Stomach (tissue), 8 donors: ENCODE measurements at regions not wholly inside any gene's neighbourhood (a gene's known extent, or its start where the extent isn't known, plus 50 kb on each side); places are given as distances from the start of the nearest gene placed in this dataset.
A peak's percentile ranks its signal among the peaks of the same experiment; 100 is the strongest.

Source experiments
- DNase-seq, 2 donors: peaks; one replicate each; pipeline versions ENCODE4 v3.0.0 to v3.0.0-alpha.2; 2013 to 2019
- H3K27ac ChIP-seq, 5 donors: fragments of 200-600 bp in 4 of 5; sonication (generic) in 4 of 5; one replicate each; pipeline ENCODE4 v1.5.1; 2013 to 2019; ENCODE audit warnings: mild to moderate bottlenecking in 1 of 5, moderate library complexity in 1 of 5
- H3K27me3 ChIP-seq, 3 donors: fragments of 200-600 bp; sonication (generic); one replicate each; pipeline ENCODE4 v1.5.1; 2017 to 2019; ENCODE audit warnings: mixed run types in 1 of 3
- H3K36me3 ChIP-seq, 4 donors: fragments of 200-600 bp; sonication (generic); 1 replicate in 3 of 4; 2 replicates in 1 of 4; pipeline ENCODE4 v1.5.1; 2016 to 2019
- H3K4me1 ChIP-seq, 4 donors: fragments of 200-600 bp; sonication (generic); one replicate each; pipeline ENCODE4 v1.5.1; 2016 to 2019
- H3K4me3 ChIP-seq, 4 donors: fragments of 200-600 bp; sonication (generic) in 3 of 4; one replicate each; pipeline ENCODE4 v1.5.1; 2016 to 2019; ENCODE audit warnings: mild to moderate bottlenecking in 1 of 4
- H3K9me3 ChIP-seq, 4 donors: fragments of 200-600 bp; sonication (generic); one replicate each; pipeline ENCODE4 v1.5.1; 2016 to 2019
- CTCF ChIP-seq, 7 experiments: fragments of 450-650 bp in 4 of 7; fragments of 200-600 bp in 3 of 7; sonication (generic) in 3 of 7; IDR thresholded peaks; one replicate each; pipeline ENCODE4 v1.5.1; 2016 to 2019; ENCODE audit warnings: antibody characterized with exemption in 7 of 7, control low read depth in 2 of 7, mild to moderate bottlenecking in 1 of 7
- EP300 ChIP-seq: sonication (generic); formaldehyde crosslinking; IDR thresholded peaks from one replicate; pipeline ENCODE4 v1.6.1; 2017; ENCODE audit warnings: antibody characterized with exemption
- POLR2A ChIP-seq, 4 donors: fragments of 450-650 bp; IDR thresholded peaks; one replicate each; pipeline ENCODE4 v1.6.1; 2016; ENCODE audit warnings: antibody characterized with exemption in 4 of 4, control low read depth in 2 of 4, mild to moderate bottlenecking in 1 of 4, moderate library complexity in 1 of 4
- POLR2AphosphoS5 ChIP-seq, 3 donors: sonication (generic); formaldehyde crosslinking; IDR thresholded peaks; one replicate each; pipeline ENCODE4 v1.6.1; 2016; ENCODE audit warnings: antibody characterized with exemption in 3 of 3
- WGBS, 5 donors: extraction: QIAGEN DNeasy Blood & Tissue Kit in 3 of 5; methylation state at CpG; one replicate each; pipeline versions ENCODE4 v1.1.5 to v1.1.7; 2013 to 2018; 5-methylcytosine and 5-hydroxymethylcytosine counted together
- intact Hi-C: fragments of 100-400 bp; cut with DNase I; formaldehyde crosslinking; loops from one replicate; pipeline ENCODE4 v1.15.1; 2023; ENCODE audit warnings: low total_unique reads
- donor health status: healthy with polysubstance abuse.
- donor health status: Bipolar disorder and iron deficiency.
- donor health status: healthy.

DNA sequence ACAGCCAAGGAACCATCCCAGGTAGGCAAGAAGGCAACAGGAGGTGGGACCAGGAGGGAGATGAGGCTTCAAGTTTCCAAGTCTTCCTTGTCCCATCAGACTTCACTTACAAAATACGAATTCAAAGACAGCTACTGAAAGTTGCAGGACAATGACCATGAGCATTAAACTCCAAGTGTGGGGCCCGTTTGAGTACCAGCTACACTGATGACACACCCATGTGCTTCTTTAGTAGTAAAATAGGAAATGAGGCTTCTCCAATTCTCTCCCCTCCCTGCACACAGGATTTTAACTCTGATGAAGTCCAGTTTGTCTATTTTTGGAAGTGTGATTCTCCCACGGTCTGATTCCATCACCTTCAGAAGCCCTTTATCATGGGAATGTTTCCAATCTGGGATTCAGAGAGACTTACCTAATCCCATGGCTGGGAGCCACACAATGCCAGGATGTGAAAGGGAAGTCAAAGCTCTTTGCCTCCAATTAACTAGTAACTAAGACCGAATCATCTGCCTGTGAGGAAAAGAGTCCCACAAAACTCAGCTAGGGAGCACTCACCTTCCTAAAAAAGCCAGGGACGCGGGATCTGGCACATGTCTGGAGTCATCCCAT lies 222.8 kb upstream of the MSX2 start:
- intact Hi-C loops = no loop called here
- Histone ChIP-seq H3K36me3 (no peaks in the 10 kb centered on the region), H3K27ac (no peak overlapping the region), H3K4me3 (no peak overlapping the region), H3K4me1 (peaks cover 0 to 8% (median 6%) of the 10 kb centered on the region in 4 donors), H3K27me3 (no peaks in the 10 kb centered on the region), H3K9me3 (peaks cover 8 to 21% (median 17%) of the 10 kb centered on the region in 4 donors)
- 53 to 58% (median 55%) methylated on average over 6 of the region's 6 CpGs for WGBS, 5 donors
- DNase-seq = no peak
- TF ChIP-seq POLR2AphosphoS5 (IDR thresholded peaks at IDR 0.05) (no peak), CTCF (IDR thresholded peaks at IDR 0.05) (no peak), POLR2A (IDR thresholded peaks at IDR 0.05) (no peak)

DNA sequence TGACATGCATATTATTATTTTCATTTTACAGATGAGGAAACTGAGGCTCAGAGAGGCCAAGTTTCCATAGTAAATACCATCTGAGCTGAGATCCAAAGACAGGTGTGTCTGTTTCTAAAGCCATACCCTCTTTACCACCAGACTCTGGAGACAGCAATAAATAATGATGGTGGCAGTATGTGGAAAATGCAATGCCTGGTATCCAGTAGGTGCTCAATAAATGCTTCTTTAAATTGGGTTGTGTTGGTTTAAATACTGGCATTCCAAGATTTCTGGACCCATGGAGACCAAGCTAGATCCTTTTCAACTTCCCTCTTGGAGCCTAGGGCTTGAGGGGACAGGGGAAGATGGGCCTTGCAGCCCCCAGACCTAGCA lies 221.3 kb upstream of the MSX2 start:
- peaks cover 7 to 13% (median 11%) of the 10 kb centered on the region in 4 donors for H3K9me3 ChIP-seq
- intact Hi-C loops = no loop called here
- H3K4me1 ChIP-seq = peaks cover 0 to 8% (median 6%) of the 10 kb centered on the region in 4 donors
- H3K27me3 ChIP-seq = no peaks in the 10 kb centered on the region
- peak overlapping the region in 4 of 5 donors; percentile 56 to 84 (median 72) for H3K27ac ChIP-seq
- TF ChIP-seq EP300 (no peak), POLR2A (IDR thresholded peaks at IDR 0.05) (no peak), CTCF (IDR thresholded peaks at IDR 0.05) (no peak), POLR2AphosphoS5 (IDR thresholded peaks at IDR 0.05) (no peak)
- H3K4me3 ChIP-seq = no peak overlapping the region
- no peak for DNase-seq
- H3K36me3 ChIP-seq = no peaks in the 10 kb centered on the region

DNA sequence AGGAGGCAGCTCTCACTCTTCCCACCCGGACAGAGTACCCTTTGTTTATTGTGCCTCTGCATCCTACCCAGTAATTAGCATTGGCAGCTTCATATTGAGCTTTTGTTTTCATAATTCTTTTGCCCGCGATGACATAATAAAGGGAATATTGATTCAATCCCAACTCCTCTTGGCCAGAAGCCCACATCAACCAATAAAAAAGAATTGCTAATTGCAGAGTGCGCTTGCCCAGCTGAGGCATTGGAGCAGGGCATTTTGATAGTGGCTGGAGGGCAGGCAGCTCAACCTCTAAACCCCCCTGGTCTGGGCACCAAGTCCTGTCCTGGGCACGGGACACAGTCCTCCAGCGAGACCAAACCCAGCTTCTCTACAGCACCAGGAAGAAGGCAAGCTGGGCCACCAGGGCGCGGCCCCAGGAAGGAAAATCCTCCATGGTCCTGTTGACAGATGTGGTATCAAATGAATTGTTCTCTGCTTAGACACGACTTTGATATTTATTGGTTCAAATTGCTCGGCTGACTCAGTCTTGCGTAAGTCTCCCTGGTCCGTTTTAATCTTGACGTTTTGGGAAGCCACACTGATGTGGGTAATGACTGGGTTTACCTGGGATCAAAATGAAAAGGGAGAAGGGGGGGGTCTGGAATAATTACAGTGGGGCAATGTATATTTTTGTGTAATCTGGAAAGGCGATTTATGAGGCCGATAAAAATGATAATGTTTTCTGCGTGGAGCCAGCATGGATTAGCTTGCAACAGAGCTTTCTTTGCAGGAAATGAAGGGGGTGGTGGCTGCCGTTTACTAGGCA lies 220.7 kb upstream of the MSX2 start:
- peak overlapping the region in 1 of 4 donors; percentile 24 for H3K4me3 ChIP-seq
- intact Hi-C loops = no loop called here
- H3K27ac ChIP-seq = peak overlapping the region; percentile 56 to 84 (median 69)
- 23 to 46% (median 32%) methylated on average over 17 of the region's 17 CpGs for WGBS, 5 donors
- H3K9me3 ChIP-seq = peaks cover under 1 to 7% (median 5%) of the 10 kb centered on the region in 4 donors
- DNase-seq = peak; percentile 63 to 72
- no peaks in the 10 kb centered on the region for H3K36me3 ChIP-seq
- TF ChIP-seq POLR2A (IDR thresholded peaks at IDR 0.05) (no peak), EP300 (no peak), POLR2AphosphoS5 (IDR thresholded peaks at IDR 0.05) (peak in 2 of 3 donors; percentile 41 to 79), CTCF (IDR thresholded peaks at IDR 0.05) (no peak)
- H3K27me3 ChIP-seq = no peaks in the 10 kb centered on the region
- H3K4me1 ChIP-seq = peaks cover 0 to 8% (median 6%) of the 10 kb centered on the region in 4 donors

GRCh38 chr5:174504266-174504726 lies 220.1 kb upstream of the MSX2 start:
- intact Hi-C loops = no loop called here
- 32 to 64% (median 42%) methylated on average over 9 of the region's 9 CpGs for WGBS, 5 donors

More at GRCh38 chr5:174504266-174504726, 220.1 kb upstream of the MSX2 start:
- DNase-seq = no peak
- Histone ChIP-seq H3K9me3 (peaks cover 0 to under 1% (median 0%) of the 10 kb centered on the region in 4 donors), H3K4me1 (peaks cover 0 to 8% (median 6%) of the 10 kb centered on the region in 4 donors), H3K36me3 (no peaks in the 10 kb centered on the region), H3K27ac (peak overlapping the region in 4 of 5 donors; percentile 56 to 84 (median 72)), H3K4me3 (peak overlapping the region in 1 of 4 donors; percentile 24), H3K27me3 (no peaks in the 10 kb centered on the region)
- no peak for TF ChIP-seq EP300
- no peak for TF ChIP-seq POLR2A (IDR thresholded peaks at IDR 0.05)
- no peak for TF ChIP-seq CTCF (IDR thresholded peaks at IDR 0.05)
- no peak for TF ChIP-seq POLR2AphosphoS5 (IDR thresholded peaks at IDR 0.05)
